ENCODE measurements at regions not wholly inside any gene's neighbourhood (a gene's known extent, or its start where the extent isn't known, plus 50 kb on each side); places are given as distances from the start of the nearest gene placed in this dataset.
"Not testable (repeated sequence)": the region's sequence is repeated elsewhere in the genome, so short reads cannot be mapped to it uniquely, and the experiment has no call there.

DNA sequence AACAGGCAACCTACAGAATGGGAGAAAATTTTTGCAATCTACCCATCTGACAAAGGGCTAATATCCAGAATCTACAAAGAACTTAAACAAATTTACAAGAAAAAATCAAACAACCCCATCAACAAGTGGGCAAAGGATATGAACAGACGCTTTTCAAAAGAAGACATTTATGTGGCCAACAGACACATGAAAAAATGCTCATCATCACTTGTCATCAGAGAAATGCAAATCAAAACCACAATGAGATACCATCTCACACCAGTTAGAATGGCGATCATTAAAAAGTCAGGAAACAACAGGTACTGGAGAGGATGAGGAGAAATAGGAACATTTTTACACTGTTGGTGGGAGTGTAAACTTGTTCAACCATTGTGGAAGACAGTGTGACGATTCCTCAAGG lies 321.6 kb downstream of the RPLP1 start:
- not testable (repeated sequence) for DNase-seq

DNA sequence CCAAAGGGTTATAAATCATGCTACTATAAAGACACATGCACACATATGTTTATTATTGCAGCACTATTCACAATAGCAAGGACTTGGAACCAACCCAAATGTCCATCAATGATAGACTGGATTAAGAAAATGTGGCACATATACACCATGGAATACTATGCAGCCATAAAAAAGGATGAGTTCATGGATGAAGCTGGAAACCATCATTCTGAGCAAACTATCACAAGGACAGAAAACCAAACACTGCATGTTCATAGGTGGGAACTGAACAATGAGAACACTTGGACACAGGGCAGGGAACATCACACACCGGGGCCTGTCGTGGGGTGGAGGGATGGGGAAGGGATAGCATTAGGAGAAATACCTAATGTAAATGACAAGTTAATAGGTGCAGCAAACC lies 322.1 kb downstream of the RPLP1 start:
- not testable (repeated sequence) for DNase-seq

DNA sequence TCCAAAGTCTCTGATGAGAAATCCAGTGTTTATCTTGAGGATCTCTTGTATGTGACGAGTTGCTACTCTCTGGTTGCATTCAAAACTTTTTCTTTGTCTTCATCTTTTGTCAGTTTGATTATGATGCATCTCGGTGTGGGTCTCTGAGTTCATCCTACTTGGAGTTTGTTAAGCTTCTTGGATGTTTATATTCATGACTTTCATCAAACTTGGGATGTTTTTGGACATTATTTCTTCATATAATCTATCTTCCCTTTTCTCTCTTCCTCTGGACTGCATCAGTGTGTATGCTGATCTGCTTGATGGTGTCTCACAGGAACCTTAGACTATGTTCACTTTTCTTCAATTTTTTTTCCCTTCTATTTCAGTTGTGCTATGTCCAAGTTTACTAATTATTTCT lies 320.4 kb downstream of the TLE3 start:
- DNase-seq: no peak

DNA sequence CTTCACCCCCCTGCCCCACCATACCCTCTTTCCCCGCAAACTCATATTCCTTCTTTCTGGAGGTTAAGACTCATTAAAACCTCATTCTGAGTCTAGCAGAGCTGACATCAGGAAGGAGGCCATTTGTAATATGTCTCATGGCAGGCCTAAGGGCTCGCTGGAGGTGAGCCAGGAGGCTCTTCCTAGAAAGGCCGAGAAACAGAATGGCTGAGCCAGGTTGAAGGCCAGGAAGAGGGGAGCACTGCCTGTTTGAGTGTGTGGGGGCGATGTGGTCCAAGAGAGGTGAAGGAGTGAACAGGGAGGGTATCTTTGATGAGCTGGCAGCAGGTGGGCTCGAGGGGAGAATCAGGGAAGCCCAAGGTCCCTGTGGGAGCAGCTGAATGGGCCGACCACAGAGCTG lies 317.3 kb downstream of the TLE3 start:
- no peak for DNase-seq

DNA sequence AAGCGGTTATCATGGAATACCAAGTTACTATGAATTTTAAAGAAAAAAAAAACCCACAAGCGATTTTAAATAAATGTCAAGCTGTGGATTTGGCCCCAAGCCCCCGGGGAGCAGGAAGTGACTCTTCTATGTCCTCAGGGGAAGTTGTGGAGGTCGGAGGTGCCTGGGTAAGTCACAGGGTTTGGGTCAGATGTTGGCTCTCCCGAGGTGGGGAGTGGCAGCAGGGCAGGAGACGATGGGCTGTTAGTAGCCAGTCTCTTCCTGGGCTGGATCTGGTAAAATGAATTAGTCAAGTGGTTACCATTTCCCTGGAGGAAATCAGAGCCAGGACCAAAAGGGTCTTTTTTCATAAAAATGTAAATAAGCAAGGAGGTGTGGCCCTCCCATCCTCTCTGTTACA lies 316.7 kb downstream of the TLE3 start:
- no peak for DNase-seq

DNA sequence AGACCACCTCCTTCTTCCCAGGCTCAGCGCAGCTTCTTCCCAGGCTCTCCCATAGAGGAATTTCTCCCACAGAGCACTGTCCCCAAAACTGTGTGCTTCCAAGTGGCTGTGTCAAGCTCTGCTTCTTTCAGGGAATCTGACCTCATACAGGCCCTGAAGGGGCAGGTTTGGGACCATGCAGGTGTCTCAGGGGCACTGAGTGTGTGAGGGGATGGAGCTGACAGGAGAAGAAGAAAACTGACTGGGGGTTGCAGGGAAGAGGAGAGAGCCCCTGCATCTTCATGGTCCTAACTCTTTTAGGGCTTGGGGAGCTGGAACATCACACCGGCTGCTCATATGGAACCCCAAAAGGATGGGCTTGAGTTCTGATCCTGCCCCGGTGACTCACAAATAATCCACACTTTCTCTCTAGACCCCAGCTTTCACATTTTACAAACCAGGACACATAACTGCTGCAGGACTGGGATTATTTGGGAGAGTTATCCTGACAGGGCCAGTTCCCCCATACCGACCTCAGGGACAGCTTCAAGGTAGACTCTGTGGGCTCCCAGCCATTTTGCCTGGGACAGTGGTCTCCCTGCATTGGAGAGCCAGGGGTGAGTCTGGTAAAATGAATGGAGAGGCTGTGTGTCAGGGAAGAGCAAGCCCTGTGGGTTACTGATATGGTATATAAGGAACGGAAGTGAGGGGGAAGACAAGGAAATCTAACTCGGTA lies 316.1 kb downstream of the TLE3 start:
- DNase-seq: peak; percentile 28

DNA sequence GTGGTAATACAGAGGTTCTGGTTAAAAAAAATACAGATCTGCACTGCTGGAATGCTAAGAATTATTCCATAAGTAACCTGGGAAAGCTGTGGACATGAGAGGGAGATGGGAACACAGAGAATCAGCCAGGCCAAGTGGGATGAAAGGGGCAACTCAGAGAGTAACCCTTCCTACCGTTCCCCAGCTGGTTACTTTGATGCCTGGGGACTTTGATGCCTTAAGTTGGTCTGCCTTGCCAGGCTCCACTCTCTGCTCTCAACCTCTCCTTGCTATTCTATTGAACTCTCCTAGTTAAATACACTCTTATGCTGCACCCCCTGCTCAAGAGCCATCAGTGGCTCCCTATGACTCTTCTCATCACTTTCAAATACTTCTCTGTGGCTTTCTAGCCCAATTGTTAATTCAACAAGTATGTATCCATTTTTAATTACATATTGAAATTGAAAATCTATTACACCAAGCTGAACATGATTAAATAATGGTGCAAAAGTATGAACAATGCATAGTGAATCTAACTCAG lies 315.5 kb downstream of the TLE3 start:
- DNase-seq: no peak

DNA sequence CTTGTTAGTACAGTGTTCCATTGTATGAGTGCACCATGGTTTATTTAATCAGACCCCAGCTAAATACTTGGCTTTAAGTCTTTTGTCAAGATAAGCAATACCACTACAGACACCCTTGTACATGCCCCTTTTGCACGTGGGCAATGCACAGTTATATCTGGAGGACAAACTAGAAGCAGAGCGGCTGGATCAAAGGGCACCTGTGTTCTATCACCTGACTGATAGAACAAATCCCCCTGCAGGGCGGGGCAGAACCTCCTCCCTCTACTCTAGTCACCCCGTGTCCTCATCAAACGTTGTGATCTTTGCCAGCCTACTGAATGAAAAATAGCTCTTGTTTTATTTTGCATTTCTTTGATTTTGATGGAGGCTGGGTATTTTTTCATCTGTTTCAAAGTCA lies 314.9 kb downstream of the TLE3 start:
- peak; percentile 61 for DNase-seq

DNA sequence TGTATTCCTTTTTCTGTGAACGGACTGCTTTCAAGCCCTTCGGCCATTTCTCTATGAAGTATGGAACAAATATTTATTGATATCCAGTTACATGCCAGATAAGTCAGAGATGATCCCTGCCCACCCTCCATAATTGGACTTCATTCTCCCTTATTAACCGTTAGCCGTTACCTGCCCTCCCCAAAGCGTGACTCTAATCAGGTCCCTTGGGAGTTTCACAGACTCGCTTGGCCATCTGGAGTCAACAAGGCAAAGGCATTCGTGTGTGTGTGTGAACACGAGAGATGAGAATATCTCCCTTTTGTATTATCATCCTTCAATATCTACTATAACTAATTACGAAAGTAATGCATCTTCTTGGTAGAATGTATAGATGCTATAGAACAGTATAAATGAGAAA lies 314.5 kb downstream of the TLE3 start:
- no peak for DNase-seq

DNA sequence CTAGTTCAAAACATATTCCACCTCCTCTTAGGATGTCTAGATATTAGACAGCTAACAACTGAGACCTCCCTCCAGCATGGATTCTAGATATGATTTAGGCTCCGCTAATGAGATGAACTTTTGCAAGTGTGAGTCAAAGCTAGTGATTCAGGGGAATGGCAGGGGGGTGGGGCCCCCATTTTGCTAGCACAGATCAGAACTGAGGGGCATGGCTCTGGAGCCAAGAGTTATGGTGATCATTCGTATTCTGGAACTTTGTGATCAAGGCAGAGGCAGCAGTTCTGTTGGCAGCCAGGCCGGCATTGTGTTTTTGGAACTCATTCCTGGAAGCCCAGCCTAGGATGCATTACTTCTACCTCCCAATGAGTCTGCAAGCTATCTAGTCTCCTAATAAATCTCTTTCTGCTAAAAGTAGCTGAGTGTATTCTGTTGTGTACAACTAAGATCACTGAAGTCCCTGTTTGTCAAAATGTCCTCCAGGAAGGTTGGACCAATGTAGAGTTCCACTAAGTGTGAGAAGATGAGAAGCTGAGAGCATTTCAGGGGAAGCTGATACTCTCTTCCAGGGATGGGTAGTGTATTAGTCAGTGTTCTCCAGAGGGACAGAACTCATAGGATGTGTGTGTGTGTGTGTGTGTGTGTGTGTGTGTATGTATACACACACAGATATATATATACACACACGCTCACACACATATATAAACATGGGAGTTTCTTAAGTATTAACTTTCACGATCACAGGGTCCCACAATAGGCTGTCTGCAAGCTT lies 312.7 kb downstream of the TLE3 start:
- no peak for DNase-seq

DNA sequence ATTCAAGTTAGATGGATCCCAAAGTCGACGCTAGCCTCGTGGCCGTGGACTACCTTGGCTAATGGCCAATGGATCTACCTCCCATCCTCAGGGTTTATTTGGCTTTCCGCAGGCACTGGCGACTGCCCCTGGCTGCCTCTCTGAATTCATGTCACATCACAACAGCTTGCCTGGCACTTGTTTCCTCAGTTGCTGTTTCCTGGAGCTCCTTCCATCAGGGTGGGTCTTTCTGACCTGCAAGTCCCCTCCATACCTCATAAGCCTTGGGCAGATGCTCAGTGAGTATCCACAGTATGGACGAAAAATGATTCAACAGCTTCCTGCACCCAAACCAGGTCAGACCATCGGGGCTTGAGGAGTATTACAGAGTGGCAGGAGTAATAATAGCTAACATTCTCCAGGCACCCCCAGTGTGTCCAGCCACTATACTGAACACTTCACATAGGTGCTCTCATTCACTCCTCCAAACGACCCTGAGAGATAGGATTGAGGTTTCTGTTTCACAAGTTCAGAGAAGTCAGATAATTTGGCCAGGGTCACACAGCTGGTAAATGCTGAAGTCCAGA lies 311.5 kb downstream of the TLE3 start:
- no peak for DNase-seq

DNA sequence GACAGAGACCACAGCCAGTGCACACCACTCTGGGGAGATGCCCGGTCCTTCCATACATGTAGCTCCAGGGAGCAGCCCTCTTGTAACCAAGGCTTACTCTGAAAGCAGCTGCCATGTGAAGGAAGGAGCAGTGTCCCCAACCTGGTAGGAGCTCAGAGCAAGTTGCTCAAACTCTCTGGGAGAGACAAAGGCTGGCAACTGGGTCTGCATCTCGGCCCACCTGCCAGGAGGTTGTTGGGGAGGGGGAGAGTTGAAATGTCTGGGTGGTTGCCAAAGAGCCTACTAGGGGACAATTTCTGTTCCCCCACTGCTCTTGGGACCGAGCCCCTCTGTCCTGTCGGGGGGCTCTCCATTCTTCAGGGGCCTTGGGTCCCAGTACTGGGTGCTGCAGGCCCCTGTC lies 309.9 kb downstream of the TLE3 start:
- DNase-seq: no peak

DNA sequence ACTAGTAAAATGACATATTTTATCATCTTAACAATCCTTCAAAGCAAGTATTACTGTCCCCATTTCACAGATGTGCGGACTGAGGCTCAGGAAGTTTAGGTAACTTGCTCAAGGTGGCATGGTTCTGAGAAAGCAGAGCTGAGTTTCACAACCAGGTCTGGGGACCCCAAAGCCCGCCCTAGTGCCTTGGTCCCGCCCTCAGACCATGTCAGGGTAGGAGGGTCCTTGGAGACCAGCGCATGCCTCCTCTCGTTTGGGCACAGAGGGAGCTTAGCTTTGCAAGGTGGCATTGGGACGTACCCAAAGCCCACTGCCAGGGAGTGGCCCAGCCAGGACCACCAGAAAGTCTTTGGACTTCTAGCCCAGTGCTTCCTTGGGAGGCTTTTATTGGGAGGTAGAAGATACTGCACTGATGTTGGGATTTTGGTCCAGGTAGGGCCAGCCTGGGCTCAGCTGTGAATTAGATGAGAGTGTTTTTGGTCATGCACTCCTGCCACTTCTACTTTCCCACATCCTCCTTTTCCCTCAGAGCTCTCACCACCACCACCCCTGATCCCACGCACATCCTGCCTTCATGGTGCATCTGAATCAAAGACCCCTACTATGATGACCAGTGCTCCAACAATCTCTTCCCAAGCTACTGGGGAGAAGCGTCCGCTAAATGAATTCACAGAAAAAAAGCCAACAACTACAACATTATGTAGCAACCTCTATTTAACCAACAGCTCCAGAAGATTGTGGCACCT lies 307.9 kb downstream of the TLE3 start:
- no peak for DNase-seq

DNA sequence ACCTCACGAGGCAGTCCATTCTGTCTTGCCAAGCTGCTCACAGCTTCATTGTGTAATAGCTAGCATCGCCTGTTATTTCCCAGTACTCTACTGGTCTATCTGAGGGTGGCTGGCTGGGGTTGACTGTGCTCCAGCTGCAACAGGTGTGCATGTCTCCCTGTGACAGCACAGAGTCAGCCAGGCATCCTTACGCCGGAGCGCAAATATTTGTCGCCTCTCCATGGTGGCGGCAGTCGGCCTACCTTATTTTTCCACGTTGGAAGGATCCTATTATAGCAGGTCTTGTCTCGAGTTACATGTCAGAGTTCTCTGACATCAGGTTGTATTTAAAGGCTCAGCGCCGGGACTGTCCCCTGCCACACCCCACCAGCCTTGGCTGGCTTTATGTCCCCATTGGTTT lies 307.1 kb downstream of the TLE3 start:
- no peak for DNase-seq

DNA sequence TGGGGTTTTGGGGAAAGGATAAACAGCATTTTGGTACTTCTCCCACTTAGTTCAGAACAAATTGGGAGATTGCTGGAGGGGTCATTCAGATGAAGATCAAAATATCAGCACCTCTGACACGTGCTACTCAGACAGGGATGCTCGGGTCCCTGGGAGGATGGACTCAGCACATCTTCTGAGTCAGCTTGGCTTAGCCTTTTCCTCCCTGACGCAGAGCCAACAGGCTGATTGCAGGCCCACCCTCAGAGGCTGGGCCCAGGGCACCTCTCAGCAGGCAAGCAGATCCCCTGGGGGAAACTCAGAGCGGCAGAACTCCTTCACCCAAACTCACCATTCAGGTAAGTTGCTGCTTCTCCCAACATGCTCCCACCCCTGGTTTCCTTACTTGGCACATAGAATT lies 304.9 kb downstream of the TLE3 start:
- no peak for DNase-seq

DNA sequence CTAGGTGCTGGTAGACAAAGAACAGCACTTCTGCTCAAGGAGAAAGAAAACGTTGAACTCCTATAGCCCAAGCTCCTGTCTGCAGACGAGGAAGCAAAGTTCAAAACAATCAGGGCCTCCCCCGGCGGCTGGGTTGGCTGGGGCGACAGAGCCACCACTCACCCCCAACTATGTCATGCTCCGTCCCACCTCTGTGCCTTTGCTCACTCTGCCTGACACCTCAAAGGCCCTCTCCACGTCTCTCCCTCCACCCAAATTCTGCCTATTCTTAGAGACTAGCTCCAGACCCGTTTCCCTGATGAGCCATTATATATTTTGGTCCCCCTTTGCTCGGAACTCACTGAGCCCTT lies 304.3 kb downstream of the TLE3 start:
- DNase-seq: no peak

DNA sequence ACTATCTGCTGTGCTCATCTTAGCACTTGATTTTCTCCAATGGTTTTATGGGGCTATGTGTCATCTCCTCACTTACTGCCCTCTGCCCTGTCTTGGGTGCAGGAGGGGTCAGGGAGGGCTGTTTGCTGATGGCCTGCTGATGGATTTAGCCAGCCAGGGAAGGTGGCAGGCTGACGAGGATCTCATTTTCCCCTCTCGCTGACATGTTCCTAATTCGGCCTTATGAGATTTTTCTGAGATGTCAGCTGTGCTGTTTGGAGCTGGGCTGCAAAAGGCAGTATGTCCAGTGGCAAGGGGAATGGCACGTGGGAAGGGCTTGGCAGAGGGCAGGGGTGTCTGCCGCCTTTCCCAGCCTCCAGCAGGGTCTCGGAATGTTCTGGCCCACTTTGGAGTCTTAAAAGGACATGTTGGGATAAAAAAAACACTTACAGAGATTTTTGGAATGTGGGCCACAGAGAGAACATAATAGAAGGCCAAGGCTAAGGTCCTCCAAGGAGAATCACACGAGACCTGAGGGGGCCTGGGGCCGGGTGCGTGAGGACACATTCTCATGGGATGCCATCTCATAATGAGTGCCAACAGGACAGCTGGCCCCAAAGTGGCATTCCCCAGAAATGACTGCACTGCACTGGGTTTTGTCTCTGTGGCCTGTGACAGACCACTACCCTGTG lies 303.8 kb downstream of the TLE3 start:
- no peak for DNase-seq

DNA sequence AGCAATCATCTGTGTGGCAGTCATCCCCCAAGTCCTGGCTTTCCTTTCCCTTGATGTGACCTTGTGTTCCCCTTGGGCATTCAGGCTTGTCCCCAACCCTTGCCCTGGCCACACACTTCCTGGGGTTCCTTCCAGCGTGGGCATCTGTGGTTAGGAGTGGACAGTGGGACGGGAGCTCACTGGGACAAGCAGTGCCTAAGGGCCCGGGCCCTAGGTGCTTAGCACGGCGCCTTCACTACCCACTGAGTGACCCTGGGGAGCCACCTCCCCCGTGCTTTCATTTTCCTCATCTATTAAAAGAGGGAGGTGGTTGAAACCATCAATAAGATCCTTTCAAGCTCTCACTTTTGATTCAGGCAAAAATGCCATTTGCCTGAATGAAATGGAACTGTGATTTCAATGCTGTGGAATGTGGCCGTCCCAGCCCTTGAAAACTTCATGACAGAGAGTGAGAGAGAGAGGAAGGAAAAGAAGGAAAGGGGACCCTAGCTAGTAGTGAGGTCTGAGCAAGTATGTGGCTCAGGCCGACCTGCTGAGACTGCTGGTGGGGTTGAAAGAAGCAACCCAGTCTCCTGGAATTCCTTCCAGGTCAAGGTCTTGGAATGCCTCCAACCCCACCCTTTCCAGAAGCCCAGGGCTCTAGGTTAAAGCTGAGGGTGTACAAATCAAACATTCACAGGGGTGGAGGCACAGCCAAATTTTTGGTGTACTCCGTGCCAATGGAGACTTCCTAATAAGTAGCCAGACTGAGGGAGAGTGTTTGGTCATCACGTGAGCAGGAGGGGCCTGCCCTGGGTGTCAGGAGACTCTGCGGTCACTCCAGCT lies 302.9 kb downstream of the TLE3 start:
- DNase-seq: no peak

DNA sequence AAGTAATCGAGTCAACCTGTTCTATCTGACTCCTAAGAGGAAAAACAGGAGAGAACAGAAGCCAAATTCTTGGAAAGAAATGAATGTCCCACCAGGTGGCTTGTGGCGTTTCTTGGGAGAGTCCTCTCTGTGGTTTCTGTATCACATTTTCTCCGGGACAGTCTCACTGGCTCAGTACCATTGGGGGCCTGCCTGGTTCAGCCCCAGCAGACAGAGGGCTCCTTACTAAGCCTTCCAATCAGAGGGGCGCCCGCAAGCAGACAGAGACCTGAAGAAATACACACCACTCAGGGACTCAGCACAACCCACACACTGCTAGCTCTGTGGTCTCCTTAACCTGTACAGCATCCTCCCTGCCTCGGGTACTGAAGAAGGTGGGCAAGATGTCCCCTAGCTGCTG lies 302.1 kb downstream of the TLE3 start:
- no peak for DNase-seq

DNA sequence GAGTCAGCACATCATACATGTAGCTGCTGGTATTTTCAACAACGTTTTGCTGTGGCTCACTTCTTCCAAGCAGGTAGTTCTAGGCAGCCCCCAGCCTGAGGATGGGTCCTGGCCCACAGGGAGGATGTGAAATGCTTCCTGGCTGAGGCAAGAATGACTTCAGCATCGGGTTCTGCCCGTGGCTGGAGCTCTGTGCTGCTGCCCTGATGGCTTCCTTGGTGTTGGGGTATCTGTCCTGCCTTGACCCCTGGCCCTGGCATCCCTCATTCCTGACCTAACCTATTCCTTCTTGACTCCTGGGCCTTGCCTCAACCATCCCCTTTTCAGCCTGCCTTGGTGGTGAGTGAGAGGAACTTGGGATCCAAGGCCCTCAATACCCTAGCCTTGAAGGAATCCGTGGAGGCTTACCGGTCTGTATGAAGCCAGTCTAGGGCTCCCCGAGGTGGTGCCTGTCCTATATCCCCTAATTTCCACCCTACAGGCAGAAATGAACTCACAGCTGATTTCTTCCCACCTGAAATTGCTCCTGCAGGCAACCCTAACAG lies 300.6 kb downstream of the TLE3 start:
- no peak for DNase-seq

DNA sequence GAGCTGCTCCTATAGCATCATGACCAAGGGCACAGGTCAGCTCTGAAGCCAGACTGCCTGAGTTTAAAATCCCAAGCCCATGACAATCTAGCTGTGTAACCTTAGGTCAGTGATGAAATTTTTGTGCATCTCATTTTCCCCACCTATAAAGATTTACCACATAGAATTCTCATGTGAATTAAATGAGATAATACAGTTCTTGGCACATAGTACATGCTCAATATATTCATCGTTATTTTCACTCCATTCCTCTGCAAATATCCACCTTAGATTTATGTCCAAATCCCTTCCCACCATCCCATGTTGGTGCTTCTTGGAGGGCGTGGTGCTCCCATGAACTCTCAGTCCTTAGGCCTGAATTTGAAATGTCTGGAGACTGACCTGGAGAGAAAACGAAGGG lies 300.1 kb downstream of the TLE3 start:
- DNase-seq: no peak
